Endothelial cell of umbilical vein (primary cell): ENCODE measurements at regions not wholly inside any gene's neighbourhood (a gene's known extent, or its start where the extent isn't known, plus 50 kb on each side); places are given as distances from the start of the nearest gene placed in this dataset.

ENCODE experiments used
- BruUV-seq: library from RNA; stranded (reverse); fragments of 400-500 nt; replicated peaks from 2 replicates; lab custom pipeline; 2021; lab: Mats Ljungman, UMichigan
- CTCF ChIA-PET: fragments of 300-600, 350-600 bp; sonication (Branson Sonifier 250); formaldehyde crosslinking; loops from one replicate; lab custom pipeline; 2021; ENCODE audit warnings: antibody characterized with exemption, inconsistent platforms; lab: Charles Lee
- POLR2A ChIA-PET: fragments of 300-600, 350-600 bp; sonication (Branson Sonifier 250); formaldehyde crosslinking; loops from one replicate; lab custom pipeline; 2021; ENCODE audit warnings: antibody characterized with exemption, inconsistent platforms; lab: Charles Lee
- DNase-seq: peaks from one replicate; pipeline ENCODE4 v3.0.0-alpha.2; 2011; ENCODE audit warnings: low read depth, low spot score
- FAIRE-seq: peaks from 2 replicates; lab custom pipeline; 2011; peaks lifted over from hg19 to GRCh38; lab: Jason Lieb, UNC
- H2AFZ ChIP-seq: 2 replicates; pipeline ENCODE4 v1.6.0; 2012; ENCODE audit warnings: low read depth, low read length, control low read depth, inconsistent platforms
- H3K27ac ChIP-seq: 2 replicates; pipeline ENCODE4 v1.5.1; 2011; ENCODE audit warnings: low read depth, mild to moderate bottlenecking, control low read depth, low read length, moderate library complexity; ENCODE audit not compliant: insufficient read depth
- H3K27me3 ChIP-seq, 2 experiments: 2 replicates each; pipeline versions ENCODE4 v1.6.0 to v1.6.1; 2011; ENCODE audit warnings: low read length in 2 of 2, mixed read lengths in 1 of 2; ENCODE audit not compliant: control insufficient read depth in 2 of 2, insufficient read depth in 2 of 2
- H3K36me3 ChIP-seq, 2 experiments: 2 replicates in 1 of 2; 3 replicates in 1 of 2; pipeline ENCODE4 v1.5.1; 2011; ENCODE audit warnings: low read length in 2 of 2, mild to moderate bottlenecking in 1 of 2, moderate library complexity in 1 of 2; ENCODE audit not compliant: control insufficient read depth in 2 of 2, insufficient read depth in 2 of 2; ENCODE audit errors: extremely low read depth in 1 of 2
- H3K4me1 ChIP-seq: 3 replicates; pipeline ENCODE4 v1.5.1; 2011; ENCODE audit warnings: mild to moderate bottlenecking, low read length; ENCODE audit not compliant: control insufficient read depth, insufficient read depth; ENCODE audit errors: extremely low read depth
- H3K4me2 ChIP-seq: 2 replicates; pipeline ENCODE4 v1.6.1; 2011; ENCODE audit warnings: low read length, control low read depth, mixed read lengths; ENCODE audit not compliant: insufficient read depth
- H3K4me3 ChIP-seq, 3 experiments: fragments of 200-600 bp in 1 of 3; sonication (generic), shearing (Covaris generic) in 1 of 3; replicated peaks in 1 of 3; 2 replicates each; pipeline ENCODE4 v1.5.1; 2011 to 2016; ENCODE audit warnings: control low read depth in 3 of 3, low read length in 3 of 3, mild to moderate bottlenecking in 2 of 3, inconsistent platforms in 1 of 3, low read depth in 1 of 3, moderate library complexity in 1 of 3; ENCODE audit not compliant: insufficient read depth in 1 of 3
- H3K79me2 ChIP-seq: 2 replicates; pipeline ENCODE4 v1.6.0; 2012; ENCODE audit warnings: low read length, inconsistent platforms; ENCODE audit not compliant: control insufficient read depth, insufficient read depth
- H3K9ac ChIP-seq: replicated peaks from 2 replicates; pipeline ENCODE3; 2011; ENCODE audit warnings: low read length, control low read depth; ENCODE audit not compliant: insufficient read depth; ENCODE audit errors: extremely low read depth
- H3K9me1 ChIP-seq: replicated peaks from 3 replicates; pipeline ENCODE4 v1.6.0; 2011; ENCODE audit warnings: mild to moderate bottlenecking, low read length; ENCODE audit not compliant: control insufficient read depth, insufficient read depth; ENCODE audit errors: extremely low read depth
- H3K9me3 ChIP-seq: replicated peaks from 2 replicates; pipeline ENCODE4 v1.5.1; 2012; ENCODE audit warnings: low read length, inconsistent platforms; ENCODE audit not compliant: control insufficient read depth, insufficient read depth
- H4K20me1 ChIP-seq: replicated peaks from 2 replicates; pipeline ENCODE3; 2011; ENCODE audit warnings: mild to moderate bottlenecking, low read length; ENCODE audit not compliant: control insufficient read depth, insufficient read depth; ENCODE audit errors: extremely low read depth
- CTCF ChIP-seq, 2 donors: IDR thresholded peaks; 1 replicate in 1 of 2; 2 replicates in 1 of 2; pipeline ENCODE4 v1.5.1; 2011; ENCODE audit warnings: low read length in 2 of 2, mild to moderate bottlenecking in 2 of 2, moderate library complexity in 2 of 2, control low read depth in 1 of 2, inconsistent platforms in 1 of 2, low read depth in 1 of 2; ENCODE audit not compliant: insufficient read depth in 1 of 2; ENCODE audit errors: extremely low read depth in 1 of 2
- EZH2 ChIP-seq: IDR thresholded peaks from 2 replicates; pipeline ENCODE4 v1.6.1; 2012; ENCODE audit warnings: borderline replicate concordance, low read depth, mild to moderate bottlenecking, moderate library complexity, low read length, inconsistent platforms; ENCODE audit not compliant: severe bottlenecking
- FOS ChIP-seq: IDR thresholded peaks from 2 replicates; pipeline ENCODE4 v1.6.1; 2011; ENCODE audit warnings: mild to moderate bottlenecking, low read length, moderate library complexity, borderline replicate concordance; ENCODE audit not compliant: insufficient read depth
- GATA2 ChIP-seq: IDR thresholded peaks from 2 replicates; pipeline ENCODE4 v1.7.0; 2011; ENCODE audit warnings: low read depth, mild to moderate bottlenecking, moderate library complexity, mixed read lengths, low read length; ENCODE audit not compliant: insufficient read length, insufficient read depth
- JUN ChIP-seq: IDR thresholded peaks from 2 replicates; pipeline ENCODE4 v1.6.1; 2011; ENCODE audit warnings: borderline replicate concordance, low read depth; ENCODE audit not compliant: insufficient read length, insufficient read depth
- MAX ChIP-seq: IDR thresholded peaks from 2 replicates; pipeline ENCODE4 v1.6.1; 2011; ENCODE audit not compliant: insufficient read depth, insufficient read length
- MYC ChIP-seq: IDR thresholded peaks from one replicate; pipeline ENCODE4 v1.6.1; 2011; ENCODE audit warnings: mild to moderate bottlenecking, low read depth, low read length
- POLR2A ChIP-seq: IDR thresholded peaks from 2 replicates; pipeline ENCODE4 v1.6.1; 2012; ENCODE audit warnings: low read depth, mild to moderate bottlenecking, control low read depth, low read length
- POLR2AphosphoS5 ChIP-seq: IDR thresholded peaks from 2 replicates; pipeline ENCODE4 v1.6.1; 2012; ENCODE audit warnings: low read depth, mild to moderate bottlenecking, control low read depth, low read length, moderate library complexity; ENCODE audit not compliant: insufficient read depth
- dilution Hi-C: fragments of 300-500 bp; cut with MboI; formaldehyde crosslinking; loops from one replicate; pipeline ENCODE4 v1.15.0; 2019; ENCODE audit warnings: low sequenced_read_pairs; ENCODE audit not compliant: extremely low pct_ligation_motif_present
- intact Hi-C: fragments of 100-400 bp; cut with micrococcal nuclease; formaldehyde crosslinking; loops from one replicate; pipeline ENCODE4 v1.10.0; 2022

GRCh38 chr11:109728056-109728455 is 306.1 kb downstream of the C11orf87 start:
- TF ChIP-seq FOS: no peak
- no peak for TF ChIP-seq MAX
- no peak for TF ChIP-seq POLR2A
- TF ChIP-seq EZH2: no peak
- TF ChIP-seq CTCF (IDR thresholded peaks at IDR 0.05; ENCODE audit: extremely low read depth in 1 of 2, insufficient read depth in 1 of 2, low read depth in 1 of 2, low read length in 2 of 2): no peak
- no peak for TF ChIP-seq JUN
- TF ChIP-seq MYC: no peak
- TF ChIP-seq POLR2AphosphoS5: no peak
- no peak for TF ChIP-seq GATA2
- H3K27me3 ChIP-seq: no peaks in the 10 kb centered on the region
- no peaks in the 10 kb centered on the region for H3K9me3 ChIP-seq
- no peaks in the 10 kb centered on the region for H4K20me1 ChIP-seq
- no TSS peak for BruUV-seq
- CTCF ChIA-PET: no interaction called here
- H3K79me2 ChIP-seq: no peaks in the 10 kb centered on the region
- intact Hi-C loops (no loop called here), dilution Hi-C loops (no loop called here)
- no peak overlapping the region for H3K4me2 ChIP-seq
- H3K36me3 ChIP-seq: no peaks in the 10 kb centered on the region
- H3K4me3 ChIP-seq: no peak overlapping the region
- no peaks in the 10 kb centered on the region for H3K4me1 ChIP-seq
- POLR2A ChIA-PET: no interaction called here
- H3K27ac ChIP-seq: no peak overlapping the region
- H3K9me1 ChIP-seq: no peaks in the 10 kb centered on the region
- no peak for FAIRE-seq
- DNase-seq: no peak
- H2AFZ ChIP-seq: no peak overlapping the region
- H3K9ac ChIP-seq: no peak overlapping the region
